OCI-LY3 (cell line): ENCODE measurements at regions not wholly inside any gene's neighbourhood (a gene's known extent, or its start where the extent isn't known, plus 50 kb on each side); places are given as distances from the start of the nearest gene placed in this dataset.

Experiments
- H2AFZ ChIP-seq: fragments of 200-600, 300-600 bp; shearing (Covaris generic); 2 replicates; pipeline ENCODE4 v1.6.0; 2014; ENCODE audit warnings: antibody characterized with exemption, low read depth, low read length
- H3K27ac ChIP-seq: fragments of 200-600, 300-600 bp; sonication (generic); 2 replicates; pipeline ENCODE4 v1.5.1; 2014; ENCODE audit warnings: mild to moderate bottlenecking, low read length, moderate library complexity, mixed read lengths
- H3K27me3 ChIP-seq: fragments of 200-600, 300-600 bp; sonication (generic); 2 replicates; pipeline ENCODE4 v1.6.1; 2014; ENCODE audit warnings: low read depth, low read length, mixed read lengths
- H3K36me3 ChIP-seq: fragments of 200-600, 300-600 bp; sonication (generic); replicated peaks from 2 replicates; pipeline ENCODE3; 2014; ENCODE audit warnings: low read depth, low read length, mixed read lengths
- H3K4me1 ChIP-seq: fragments of 300-600, 200-600 bp; sonication (generic); 2 replicates; pipeline ENCODE4 v1.6.1; 2014; ENCODE audit warnings: low read length, mixed read lengths
- H3K4me2 ChIP-seq: fragments of 200-600, 300-600 bp; sonication (generic); 2 replicates; pipeline ENCODE4 v1.6.1; 2014; ENCODE audit warnings: low read length, mixed read lengths
- H3K4me3 ChIP-seq: fragments of 300-600, 200-600 bp; sonication (generic); 2 replicates; pipeline ENCODE4 v1.5.1; 2014; ENCODE audit warnings: antibody characterized with exemption, mild to moderate bottlenecking, low read length, moderate library complexity
- H3K79me2 ChIP-seq: fragments of 300-600, 200-600 bp; shearing (Covaris generic); 2 replicates; pipeline ENCODE4 v1.6.1; 2014; ENCODE audit warnings: mild to moderate bottlenecking, low read length, mixed read lengths
- H3K9ac ChIP-seq: fragments of 300-600, 200-600 bp; shearing (Covaris generic); 2 replicates; pipeline ENCODE4 v1.6.0; 2014; ENCODE audit warnings: mild to moderate bottlenecking, low read length, moderate library complexity
- H3K9me3 ChIP-seq: fragments of 200-600, 300-600 bp; shearing (Covaris generic); 2 replicates; pipeline ENCODE4 v1.6.1; 2014; ENCODE audit warnings: low read length, mixed read lengths; ENCODE audit not compliant: insufficient read depth
- H4K20me1 ChIP-seq: fragments of 200-600, 300-600 bp; sonication (generic); 2 replicates; pipeline ENCODE4 v1.6.1; 2016; ENCODE audit warnings: low read length, mixed read lengths; ENCODE audit not compliant: insufficient read depth
- CTCF ChIP-seq: fragments of 200-600, 300-600 bp; sonication (generic); IDR thresholded peaks from 2 replicates; pipeline ENCODE4 v1.5.1; 2014; ENCODE audit warnings: antibody characterized with exemption, low read length, low read depth
- EZH2phosphoT487 ChIP-seq: fragments of 200-600 bp; shearing (Covaris generic); IDR thresholded peaks from 2 replicates; pipeline ENCODE4 v1.6.1; 2018; ENCODE audit warnings: antibody characterized with exemption, mixed run types, low read depth

GRCh38 chr7:142548978-142549377, 200.3 kb upstream of the PRSS1 start:
- no peak overlapping the region for H2AFZ ChIP-seq
- H3K9me3 ChIP-seq, result no peaks in the 10 kb centered on the region
- no peak overlapping the region for H3K9ac ChIP-seq
- H3K4me2 ChIP-seq, result no peak overlapping the region
- no peaks in the 10 kb centered on the region for H3K36me3 ChIP-seq
- peaks cover 12% of the 10 kb centered on the region for H3K27me3 ChIP-seq
- H3K4me3 ChIP-seq, result no peak overlapping the region
- no peak overlapping the region for H3K27ac ChIP-seq
- H4K20me1 ChIP-seq, result no peaks in the 10 kb centered on the region
- no peaks in the 10 kb centered on the region for H3K79me2 ChIP-seq
- no peak for TF ChIP-seq EZH2phosphoT487
- no peak for TF ChIP-seq CTCF
- no peaks in the 10 kb centered on the region for H3K4me1 ChIP-seq

- Histone ChIP-seq H3K4me3 (no peak overlapping the region), H3K36me3 (no peaks in the 10 kb centered on the region), H3K79me2 (no peaks in the 10 kb centered on the region), H3K9ac (no peak overlapping the region), H3K27ac (no peak overlapping the region), H3K4me2 (no peak overlapping the region), H2AFZ (no peak overlapping the region), H3K9me3 (no peaks in the 10 kb centered on the region), H4K20me1 (no peaks in the 10 kb centered on the region), H3K27me3 (peaks cover 3% of the 10 kb centered on the region; the same call in 1 of the 2 replicates), H3K4me1 (no peaks in the 10 kb centered on the region)
- TF ChIP-seq EZH2phosphoT487 (no peak), CTCF (no peak)
Measured at GRCh38 chr7:142546452-142546851, 202.8 kb upstream of the PRSS1 start.

GRCh38 chr7:142542942-142543341, 206.3 kb upstream of the PRSS1 start:
- no peaks in the 10 kb centered on the region for H3K36me3 ChIP-seq
- H3K79me2 ChIP-seq, result no peaks in the 10 kb centered on the region
- no peaks in the 10 kb centered on the region for H3K27me3 ChIP-seq
- TF ChIP-seq EZH2phosphoT487, result no peak
- no peak for TF ChIP-seq CTCF
- no peak overlapping the region for H3K4me3 ChIP-seq
- no peaks in the 10 kb centered on the region for H4K20me1 ChIP-seq
- H3K9me3 ChIP-seq, result no peaks in the 10 kb centered on the region
- H3K4me2 ChIP-seq, result no peak overlapping the region
- no peaks in the 10 kb centered on the region for H3K4me1 ChIP-seq
- H3K27ac ChIP-seq, result no peak overlapping the region
- no peak overlapping the region for H3K9ac ChIP-seq
- no peak overlapping the region for H2AFZ ChIP-seq

- no peak overlapping the region for H3K4me3 ChIP-seq
- TF ChIP-seq CTCF, result no peak
- no peak for TF ChIP-seq EZH2phosphoT487
Measured at GRCh38 chr7:142542105-142542504, 207.2 kb upstream of the PRSS1 start.

More at GRCh38 chr7:142542105-142542504, 207.2 kb upstream of the PRSS1 start:
- Histone ChIP-seq H3K79me2 (no peaks in the 10 kb centered on the region), H3K4me1 (no peaks in the 10 kb centered on the region), H2AFZ (no peak overlapping the region), H3K27ac (no peak overlapping the region), H3K27me3 (no peaks in the 10 kb centered on the region), H3K9ac (no peak overlapping the region), H4K20me1 (no peaks in the 10 kb centered on the region), H3K36me3 (no peaks in the 10 kb centered on the region), H3K4me2 (no peak overlapping the region), H3K9me3 (no peaks in the 10 kb centered on the region)
